ENCODE measurements at regions not wholly inside any gene's neighbourhood (a gene's known extent, or its start where the extent isn't known, plus 50 kb on each side); places are given as distances from the start of the nearest gene placed in this dataset.

- DNase-seq (no peak), ATAC-seq (ENCODE audit: insufficient read depth, low read depth) (no peak)
- Histone ChIP-seq H2AFZ (ENCODE audit: low read depth, low read length) (no peak overlapping the region), H3K4me3 (ENCODE audit: low read depth in 1 of 2, low read length in 2 of 2) (no peak overlapping the region), H3K4me2 (ENCODE audit: insufficient read depth, low read length) (no peak overlapping the region), H3K9ac (ENCODE audit: low read depth, low read length) (no peak overlapping the region), H3K4me1 (ENCODE audit: insufficient read depth, low read length) (no peaks in the 10 kb centered on the region), H3K9me3 (ENCODE audit: insufficient read depth, low read length, severe bottlenecking) (peaks cover 4% of the 10 kb centered on the region), H4K20me1 (ENCODE audit: insufficient read depth, low read length) (no peaks in the 10 kb centered on the region), H3K36me3 (ENCODE audit: insufficient read depth, low read length) (no peaks in the 10 kb centered on the region), H3K79me2 (ENCODE audit: insufficient read depth, low read length) (no peaks in the 10 kb centered on the region), H3K27ac (ENCODE audit: low read length) (no peak overlapping the region), H3K27me3 (ENCODE audit: insufficient read depth, low read length, poor library complexity) (no peaks in the 10 kb centered on the region)
- no peak for TF ChIP-seq EZH2 (IDR thresholded peaks at IDR 0.05; ENCODE audit: borderline replicate concordance, low read depth, low read length, severe bottlenecking)
- TF ChIP-seq, protein P1, sequence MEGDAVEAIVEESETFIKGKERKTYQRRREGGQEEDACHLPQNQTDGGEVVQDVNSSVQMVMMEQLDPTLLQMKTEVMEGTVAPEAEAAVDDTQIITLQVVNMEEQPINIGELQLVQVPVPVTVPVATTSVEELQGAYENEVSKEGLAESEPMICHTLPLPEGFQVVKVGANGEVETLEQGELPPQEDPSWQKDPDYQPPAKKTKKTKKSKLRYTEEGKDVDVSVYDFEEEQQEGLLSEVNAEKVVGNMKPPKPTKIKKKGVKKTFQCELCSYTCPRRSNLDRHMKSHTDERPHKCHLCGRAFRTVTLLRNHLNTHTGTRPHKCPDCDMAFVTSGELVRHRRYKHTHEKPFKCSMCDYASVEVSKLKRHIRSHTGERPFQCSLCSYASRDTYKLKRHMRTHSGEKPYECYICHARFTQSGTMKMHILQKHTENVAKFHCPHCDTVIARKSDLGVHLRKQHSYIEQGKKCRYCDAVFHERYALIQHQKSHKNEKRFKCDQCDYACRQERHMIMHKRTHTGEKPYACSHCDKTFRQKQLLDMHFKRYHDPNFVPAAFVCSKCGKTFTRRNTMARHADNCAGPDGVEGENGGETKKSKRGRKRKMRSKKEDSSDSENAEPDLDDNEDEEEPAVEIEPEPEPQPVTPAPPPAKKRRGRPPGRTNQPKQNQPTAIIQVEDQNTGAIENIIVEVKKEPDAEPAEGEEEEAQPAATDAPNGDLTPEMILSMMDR (IDR thresholded peaks at IDR 0.05; ENCODE audit: borderline replicate concordance, extremely low read depth, low read length, poor library complexity, severe bottlenecking), result no peak
Measured at GRCh38 chr5:18008940-18009339, 374.7 kb downstream of the TAF11L14 start.

DNA sequence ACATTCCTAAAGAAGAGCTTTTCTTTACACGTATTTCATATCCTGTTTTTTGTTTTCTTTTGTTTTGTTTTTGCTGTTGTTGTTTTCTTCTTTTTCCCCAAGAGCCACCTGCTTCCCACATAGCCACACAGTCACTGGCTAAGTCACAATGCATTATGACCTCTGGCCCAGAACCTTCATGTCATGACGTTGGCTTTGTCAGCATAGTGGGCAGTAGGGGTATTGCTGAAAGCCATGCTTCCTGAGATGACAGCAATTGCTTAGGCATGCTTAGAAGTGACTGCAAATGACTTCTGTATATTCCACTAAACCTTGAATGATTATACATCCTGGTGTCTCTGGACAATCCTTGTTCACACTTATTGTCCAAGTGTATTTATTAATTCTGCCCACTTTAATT, 375.8 kb downstream of the TAF11L14 start:
- DNase-seq (no peak), ATAC-seq (ENCODE audit: insufficient read depth, low read depth) (no peak)
- H3K9ac ChIP-seq (ENCODE audit: low read depth, low read length), result no peak overlapping the region
- no peak overlapping the region for H3K4me3 ChIP-seq (ENCODE audit: low read depth in 1 of 2, low read length in 2 of 2)
- no peak overlapping the region for H3K27ac ChIP-seq (ENCODE audit: low read length)
- H4K20me1 ChIP-seq (ENCODE audit: insufficient read depth, low read length), result no peaks in the 10 kb centered on the region
- H3K27me3 ChIP-seq (ENCODE audit: insufficient read depth, low read length, poor library complexity), result no peaks in the 10 kb centered on the region
- peaks cover 4% of the 10 kb centered on the region for H3K9me3 ChIP-seq (ENCODE audit: insufficient read depth, low read length, severe bottlenecking)
- no peak overlapping the region for H2AFZ ChIP-seq (ENCODE audit: low read depth, low read length)
- no peak overlapping the region for H3K4me2 ChIP-seq (ENCODE audit: insufficient read depth, low read length)
- no peaks in the 10 kb centered on the region for H3K36me3 ChIP-seq (ENCODE audit: insufficient read depth, low read length)
- no peaks in the 10 kb centered on the region for H3K79me2 ChIP-seq (ENCODE audit: insufficient read depth, low read length)
- H3K4me1 ChIP-seq (ENCODE audit: insufficient read depth, low read length), result no peaks in the 10 kb centered on the region
- TF ChIP-seq EZH2 (IDR thresholded peaks at IDR 0.05; ENCODE audit: borderline replicate concordance, low read depth, low read length, severe bottlenecking), result no peak
- TF ChIP-seq, protein P1 (IDR thresholded peaks at IDR 0.05; ENCODE audit: borderline replicate concordance, extremely low read depth, low read length, poor library complexity, severe bottlenecking), result no peak

DNA sequence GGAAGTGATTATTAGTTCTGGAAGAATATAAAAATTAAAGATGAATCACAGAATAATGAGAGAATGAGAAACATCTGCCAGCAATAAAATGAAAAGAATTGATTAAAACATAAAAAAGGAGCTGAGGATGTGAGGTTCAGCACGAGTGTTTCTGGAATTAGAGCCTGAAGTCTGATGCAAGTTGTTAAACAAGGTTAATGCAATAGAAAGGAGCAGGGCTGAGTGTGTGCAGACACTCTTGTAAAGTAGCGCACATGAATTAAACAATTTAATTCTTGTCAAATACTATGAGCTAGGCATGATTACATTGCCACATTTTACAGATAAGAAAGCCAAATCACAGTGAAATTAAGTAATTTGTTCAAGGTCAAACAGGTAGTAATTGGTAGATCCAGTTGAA, 384.2 kb downstream of the TAF11L14 start:
- no peak for TF ChIP-seq EZH2 (IDR thresholded peaks at IDR 0.05; ENCODE audit: borderline replicate concordance, low read depth, low read length, severe bottlenecking)
- TF ChIP-seq, protein P1 (IDR thresholded peaks at IDR 0.05; ENCODE audit: borderline replicate concordance, extremely low read depth, low read length, poor library complexity, severe bottlenecking), result no peak
- Histone ChIP-seq H3K36me3 (ENCODE audit: insufficient read depth, low read length) (no peaks in the 10 kb centered on the region), H3K27ac (ENCODE audit: low read length) (no peak overlapping the region), H3K27me3 (ENCODE audit: insufficient read depth, low read length, poor library complexity) (no peaks in the 10 kb centered on the region), H2AFZ (ENCODE audit: low read depth, low read length) (no peak overlapping the region), H4K20me1 (ENCODE audit: insufficient read depth, low read length) (no peaks in the 10 kb centered on the region), H3K4me3 (ENCODE audit: low read depth in 1 of 2, low read length in 2 of 2) (no peak overlapping the region), H3K9ac (ENCODE audit: low read depth, low read length) (no peak overlapping the region), H3K9me3 (ENCODE audit: insufficient read depth, low read length, severe bottlenecking) (no peaks in the 10 kb centered on the region), H3K4me1 (ENCODE audit: insufficient read depth, low read length) (no peaks in the 10 kb centered on the region), H3K4me2 (ENCODE audit: insufficient read depth, low read length) (no peak overlapping the region), H3K79me2 (ENCODE audit: insufficient read depth, low read length) (no peaks in the 10 kb centered on the region)
- DNase-seq (no peak), ATAC-seq (ENCODE audit: insufficient read depth, low read depth) (no peak)

DNA sequence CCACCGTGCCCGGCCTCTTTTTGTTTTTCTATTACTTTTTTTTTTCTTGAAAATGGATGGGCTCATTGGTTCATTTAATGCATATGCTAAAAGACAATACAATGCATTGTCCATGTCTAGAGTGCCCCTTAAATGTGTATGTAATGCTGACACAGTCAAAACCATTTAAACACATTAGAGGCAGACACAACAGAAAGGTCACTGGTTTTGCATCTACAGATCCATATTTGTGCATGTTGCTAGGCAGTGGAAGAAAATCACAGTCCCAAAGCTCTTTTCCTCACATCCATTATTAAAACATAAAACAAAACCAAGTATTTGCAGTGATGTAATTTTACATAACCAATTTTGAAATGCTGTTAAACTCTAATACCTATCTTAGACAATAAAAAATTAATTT, 389.0 kb downstream of the TAF11L14 start:
- Histone ChIP-seq H3K9me3 (ENCODE audit: insufficient read depth, low read length, severe bottlenecking) (no peaks in the 10 kb centered on the region), H3K36me3 (ENCODE audit: insufficient read depth, low read length) (no peaks in the 10 kb centered on the region), H3K4me3 (ENCODE audit: low read depth in 1 of 2, low read length in 2 of 2) (no peak overlapping the region), H3K4me2 (ENCODE audit: insufficient read depth, low read length) (no peak overlapping the region), H4K20me1 (ENCODE audit: insufficient read depth, low read length) (no peaks in the 10 kb centered on the region), H3K4me1 (ENCODE audit: insufficient read depth, low read length) (no peaks in the 10 kb centered on the region), H3K27ac (ENCODE audit: low read length) (no peak overlapping the region), H3K9ac (ENCODE audit: low read depth, low read length) (no peak overlapping the region), H3K79me2 (ENCODE audit: insufficient read depth, low read length) (no peaks in the 10 kb centered on the region), H2AFZ (ENCODE audit: low read depth, low read length) (no peak overlapping the region), H3K27me3 (ENCODE audit: insufficient read depth, low read length, poor library complexity) (no peaks in the 10 kb centered on the region)
- DNase-seq (no peak), ATAC-seq (ENCODE audit: insufficient read depth, low read depth) (no peak)
- TF ChIP-seq EZH2 (IDR thresholded peaks at IDR 0.05; ENCODE audit: borderline replicate concordance, low read depth, low read length, severe bottlenecking), result no peak
- TF ChIP-seq, protein P1 (IDR thresholded peaks at IDR 0.05; ENCODE audit: borderline replicate concordance, extremely low read depth, low read length, poor library complexity, severe bottlenecking), result no peak

Data from DND-41 (cell line).